Left kidney (tissue), 1 donor: ENCODE measurements at regions not wholly inside any gene's neighbourhood (a gene's known extent, or its start where the extent isn't known, plus 50 kb on each side); places are given as distances from the start of the nearest gene placed in this dataset.

Experiments
- DNase-seq: peaks from one replicate; pipeline ENCODE4 v3.0.0-alpha.2; 2013

DNA sequence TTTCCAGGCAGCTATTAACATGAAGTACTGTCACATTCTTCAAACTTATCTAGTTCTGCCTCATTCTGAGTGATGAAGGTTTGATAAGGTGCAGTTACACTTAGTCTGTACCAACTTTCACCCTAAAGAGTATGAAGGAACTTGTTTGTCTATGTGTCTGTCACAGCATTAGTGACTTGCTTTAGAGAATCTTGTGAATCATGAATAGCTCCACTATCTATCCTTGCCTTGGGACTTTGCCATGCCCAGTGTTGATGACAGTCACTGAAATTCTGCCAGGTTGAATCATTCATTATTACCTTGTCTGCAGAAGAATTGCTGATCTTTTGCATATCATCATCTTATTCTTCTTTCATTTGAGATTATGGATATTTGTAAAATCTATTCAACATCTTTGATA is 50.9 kb upstream of the A1CF start:
- no peak for DNase-seq

- DNase-seq: peak; percentile 30
Measured at GRCh38 chr10:50937230-50937907, 51.9 kb upstream of the A1CF start.

DNA sequence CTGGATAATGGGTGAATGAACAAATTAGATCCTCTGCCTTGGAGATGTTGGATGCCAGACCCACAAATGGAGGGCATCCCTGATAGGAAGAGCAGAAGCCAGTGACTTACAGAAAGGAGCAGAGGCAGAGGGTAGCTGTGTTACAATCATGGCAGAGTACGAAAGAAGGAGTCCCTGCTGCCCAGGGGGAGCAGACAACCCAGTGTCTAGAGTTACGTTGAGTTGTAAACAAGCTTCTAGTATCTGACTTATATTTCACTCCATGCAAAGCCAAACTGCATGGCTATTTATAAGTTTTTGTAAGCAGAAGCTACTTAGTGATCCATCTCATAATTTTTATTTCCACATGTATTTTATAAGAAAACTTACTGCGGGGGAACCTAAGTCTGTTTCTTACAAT is 56.2 kb upstream of the A1CF start:
- DNase-seq: no peak

GRCh38 chr10:50946991-50947781 is 61.8 kb upstream of the A1CF start:
- no peak for DNase-seq

DNA sequence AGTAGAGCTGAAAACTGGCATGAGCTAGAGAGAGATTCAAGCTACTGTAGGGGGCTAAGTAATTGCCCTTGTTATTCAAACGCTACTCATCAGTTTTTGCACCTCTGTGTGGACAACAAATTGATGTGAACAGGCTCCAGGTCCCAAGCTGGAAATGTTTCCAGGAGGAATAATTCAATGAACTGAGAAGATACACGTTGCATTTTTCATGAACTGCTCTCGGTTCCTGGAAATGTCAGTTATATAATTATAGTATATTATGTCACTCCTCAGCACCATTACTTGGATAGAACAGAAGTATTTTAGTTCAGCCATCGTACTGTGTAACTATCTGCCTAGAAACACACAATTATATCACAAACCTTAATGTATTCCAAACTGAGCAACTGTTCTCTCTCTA is 65.9 kb upstream of the A1CF start:
- no peak for DNase-seq

DNA sequence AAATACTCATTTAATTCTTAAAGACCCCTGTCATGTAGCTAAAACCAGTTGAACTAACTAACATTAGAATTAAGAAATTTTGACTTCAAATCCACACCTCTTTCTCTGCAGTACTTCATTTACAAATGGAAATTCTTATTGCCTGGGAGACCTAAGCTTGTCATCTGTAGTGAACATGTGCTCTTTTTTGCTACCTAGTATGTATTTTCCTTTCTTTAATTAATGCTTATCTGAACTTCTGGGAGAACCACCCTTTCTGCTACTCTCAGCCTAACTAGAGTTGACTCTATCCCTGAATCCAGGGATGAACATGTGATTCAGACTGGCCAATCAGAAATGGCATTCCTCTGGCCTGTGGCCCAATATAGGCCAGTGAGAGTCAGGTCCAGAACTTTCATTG is 75.9 kb upstream of the A1CF start:
- no peak for DNase-seq

GRCh38 chr10:50963063-50963462 is 77.6 kb upstream of the A1CF start:
- no peak for DNase-seq

DNA sequence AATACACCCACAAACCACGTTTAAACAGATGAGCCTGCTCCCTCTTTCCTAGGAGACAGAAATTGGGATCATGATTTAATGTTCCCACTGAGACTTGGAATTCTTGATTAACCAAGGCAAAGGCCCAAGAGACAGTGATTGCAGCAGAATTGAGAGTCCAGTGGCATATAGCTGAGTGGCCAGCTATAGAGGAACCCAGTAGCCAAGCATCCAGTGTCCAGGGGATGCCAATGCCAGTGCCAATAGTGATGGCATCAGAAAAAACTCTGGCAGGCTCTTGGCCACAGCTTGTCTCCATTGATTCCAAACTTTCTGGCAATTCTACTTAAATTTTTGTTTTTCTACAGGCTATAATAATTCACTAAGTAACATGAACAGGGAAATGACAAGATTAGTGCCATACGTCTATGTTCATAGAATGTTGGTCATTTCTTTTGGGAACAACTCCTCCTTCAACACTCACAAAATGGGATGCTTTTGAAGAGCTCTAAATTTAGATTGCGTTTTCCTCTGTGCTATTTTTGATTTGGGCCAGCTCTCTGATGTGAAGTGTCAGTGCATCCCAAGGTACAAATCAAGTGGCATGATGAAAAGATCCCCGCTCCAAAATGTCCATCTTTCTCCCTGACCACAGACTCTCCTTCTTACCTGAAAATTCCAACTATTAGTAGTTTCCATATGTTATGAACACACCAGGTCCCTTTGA is 83.1 kb upstream of the A1CF start:
- no peak for DNase-seq

- DNase-seq: no peak
Measured at GRCh38 chr10:50972591-50972990, 87.2 kb upstream of the A1CF start.

DNA sequence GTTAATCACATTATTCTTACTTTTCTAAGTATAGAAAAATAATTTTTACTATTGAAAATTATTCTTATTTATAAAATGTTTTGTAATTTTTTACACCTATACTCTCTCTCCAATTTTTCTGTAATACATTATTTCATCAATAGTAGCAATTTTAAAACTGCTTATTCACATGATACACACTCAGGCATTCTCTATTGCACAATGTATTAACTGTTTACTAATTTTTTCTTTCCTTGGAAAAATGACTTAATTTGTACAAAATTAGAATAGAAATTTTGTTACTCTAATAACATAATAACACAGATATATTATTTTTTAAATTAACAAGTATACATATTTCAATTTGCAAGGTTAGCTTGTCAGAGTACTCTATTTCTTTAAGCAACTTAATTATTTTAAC is 92.9 kb upstream of the PRKG1 start:
- no peak for DNase-seq

- no peak for DNase-seq
Measured at GRCh38 chr10:50981904-50982303, 92.4 kb upstream of the PRKG1 start.

DNA sequence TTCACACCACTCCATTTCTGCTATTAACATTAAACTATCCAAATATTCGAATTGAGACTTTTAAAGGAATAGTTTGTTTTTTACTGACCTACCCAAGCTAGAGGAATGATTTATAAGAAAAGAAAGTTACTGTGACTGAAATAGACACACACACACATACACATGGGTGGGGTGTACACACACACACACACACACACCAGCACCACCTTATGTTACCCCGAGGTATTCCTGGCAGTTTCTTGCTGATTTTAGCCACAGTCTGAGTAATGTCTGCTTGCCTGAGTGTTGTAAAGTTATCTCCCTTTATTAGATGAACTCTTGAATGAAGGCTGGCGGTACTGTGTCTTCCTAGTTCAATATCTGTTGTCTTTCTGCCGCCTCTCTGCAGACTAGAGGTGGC is 91.3 kb upstream of the PRKG1 start:
- no peak for DNase-seq

DNA sequence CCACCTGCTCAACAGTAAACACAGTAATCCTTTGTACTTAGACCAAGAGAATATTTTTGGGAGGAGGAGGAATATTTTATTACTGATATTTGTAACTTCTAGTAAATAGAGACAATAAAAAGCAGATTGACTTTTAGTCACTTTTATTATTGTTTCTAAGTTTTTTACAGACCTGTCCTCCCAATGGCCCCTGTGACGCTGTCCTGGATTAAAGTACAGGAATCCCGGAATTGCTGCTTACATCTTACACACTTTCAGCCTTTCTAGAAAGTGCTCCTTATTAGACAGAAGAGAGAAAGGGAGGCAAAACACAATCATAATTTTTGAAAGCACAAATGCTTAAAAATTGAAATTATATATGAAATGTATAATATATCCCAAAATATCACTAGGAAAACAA is 86.4 kb upstream of the PRKG1 start:
- no peak for DNase-seq

- peak; percentile 33 for DNase-seq
Measured at GRCh38 chr10:50988792-50989191, 85.5 kb upstream of the PRKG1 start.

DNA sequence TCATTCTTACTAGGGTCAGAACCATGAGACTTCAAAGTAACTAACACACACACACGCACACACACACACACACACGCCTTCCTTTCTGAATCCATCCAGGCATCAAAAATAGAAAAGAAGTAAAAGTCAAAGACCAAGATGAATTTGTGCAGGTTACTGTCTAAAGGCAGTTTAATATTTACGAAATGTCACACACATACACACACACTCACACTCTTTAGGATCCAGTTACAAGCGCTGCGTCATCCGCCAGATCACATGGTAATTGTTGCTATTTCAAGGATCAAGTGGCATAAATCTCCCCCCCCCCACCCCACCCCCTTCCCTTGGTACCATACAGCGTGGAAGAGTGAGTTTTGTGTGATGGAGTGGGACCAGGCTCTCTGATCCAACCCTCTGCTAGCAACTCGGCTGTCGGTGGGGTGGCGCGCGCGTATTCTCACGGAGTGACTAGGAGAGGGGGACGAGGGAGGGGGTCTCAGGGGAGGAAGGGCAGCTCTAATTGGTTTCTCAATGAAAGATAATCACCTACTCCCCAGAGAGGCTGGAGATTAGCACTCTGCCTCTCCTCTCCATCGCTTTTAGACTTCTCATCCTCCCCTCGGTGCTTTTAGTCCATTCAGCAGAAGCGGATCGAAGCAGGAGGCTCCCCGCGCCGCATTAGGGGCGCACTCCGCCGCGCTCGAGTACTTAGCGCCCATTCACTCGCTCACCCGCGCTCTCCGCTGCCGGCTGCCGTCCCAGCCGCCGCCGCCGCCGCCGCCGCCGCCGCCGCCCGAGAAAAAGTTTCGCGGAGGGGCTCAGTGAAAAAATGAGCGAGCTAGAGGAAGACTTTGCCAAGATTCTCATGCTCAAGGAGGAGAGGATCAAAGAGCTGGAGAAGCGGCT is 83.5 kb upstream of the PRKG1 start:
- peak; percentile 75 for DNase-seq

- DNase-seq: peak; percentile 53
Measured at GRCh38 chr10:50991456-50992355, 82.6 kb upstream of the PRKG1 start.

GRCh38 chr10:50992356-50992901 is 81.9 kb upstream of the PRKG1 start:
- no peak for DNase-seq

DNA sequence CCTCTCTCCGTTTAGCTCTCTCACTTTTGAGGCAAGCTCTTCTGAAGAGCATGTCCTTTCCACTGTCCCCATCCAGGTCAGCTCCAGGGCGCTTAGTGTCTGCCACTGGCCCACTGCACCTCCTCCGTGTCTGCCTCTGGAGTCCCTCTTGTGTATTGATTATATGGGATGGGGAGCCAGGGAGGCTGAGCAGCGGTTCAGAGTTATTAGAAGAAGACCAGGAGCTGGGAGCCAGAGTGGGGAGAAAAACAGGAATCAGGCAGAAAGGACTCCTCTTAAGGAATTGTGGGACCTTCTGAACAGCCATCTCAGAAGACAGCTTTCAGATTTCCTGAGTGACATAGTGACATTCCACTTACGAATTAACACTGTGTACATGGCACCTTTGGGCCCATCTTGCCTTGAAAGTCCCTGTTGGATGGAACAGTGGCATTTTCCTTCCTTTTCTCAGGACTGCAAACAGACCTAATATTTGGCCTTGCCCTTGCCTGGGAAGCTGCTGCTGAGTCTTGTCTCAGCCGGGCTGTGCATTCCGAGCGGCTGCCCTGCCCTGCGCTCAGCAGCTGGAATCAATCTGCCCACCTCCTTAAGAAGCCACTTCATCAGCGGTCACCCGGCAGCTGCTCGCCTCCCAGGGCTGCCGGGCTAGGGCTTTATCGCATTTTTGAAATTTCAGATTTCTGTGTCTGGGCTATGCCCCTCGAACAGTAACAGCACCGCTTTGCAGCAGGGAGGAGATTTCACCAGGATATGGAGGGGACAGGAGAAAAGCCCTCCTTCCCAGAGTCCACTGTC is 81.1 kb upstream of the PRKG1 start:
- DNase-seq: peak; percentile 47

DNA sequence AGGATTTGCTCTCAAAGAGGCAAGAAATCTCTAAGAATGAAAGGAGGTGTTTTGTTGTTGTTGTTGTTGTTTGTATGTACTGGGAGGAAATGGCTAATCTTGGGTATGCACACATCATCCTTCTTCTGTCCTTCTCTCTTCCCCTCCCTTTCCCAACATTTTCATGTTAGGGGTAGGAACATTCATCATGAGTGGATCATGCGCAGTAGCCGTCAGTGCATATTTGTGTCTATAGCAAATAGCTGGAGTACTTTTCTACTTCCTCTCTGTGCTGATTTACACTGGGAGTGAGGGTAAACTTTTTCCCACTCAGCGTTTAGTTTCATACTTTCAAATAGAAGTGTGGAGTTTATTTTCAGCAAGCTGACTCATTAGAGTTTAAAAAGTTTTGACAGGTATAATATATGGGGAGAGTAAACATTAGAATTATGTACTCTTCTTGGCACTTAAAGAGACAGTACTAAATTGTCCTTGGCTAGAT is 80.5 kb upstream of the PRKG1 start:
- peak; percentile 59 for DNase-seq

DNA sequence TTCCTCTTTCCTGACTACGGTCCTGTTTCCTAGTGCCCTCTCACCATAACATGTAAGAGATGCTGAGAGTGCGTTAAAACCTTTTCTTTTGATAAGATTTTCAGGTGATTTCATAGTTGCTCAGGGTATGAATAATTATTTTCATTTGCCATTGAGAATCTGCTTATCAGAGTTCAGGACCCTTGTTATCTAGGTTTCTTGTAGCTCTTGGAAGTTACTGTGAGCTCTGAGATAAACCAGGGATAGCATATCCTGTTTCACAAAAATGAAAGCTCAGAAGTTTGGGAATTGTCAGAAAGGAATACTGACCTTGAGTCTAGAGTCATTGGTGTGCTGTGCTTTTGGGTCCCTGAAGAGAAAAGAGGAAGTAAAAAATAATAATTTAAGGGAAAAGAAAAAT is 76.8 kb upstream of the PRKG1 start:
- no peak for DNase-seq
